NCI-H82 treated with DMSO at 0.1 percent for 48 hours (cell line): ENCODE measurements at regions not wholly inside any gene's neighbourhood (a gene's known extent, or its start where the extent isn't known, plus 50 kb on each side); places are given as distances from the start of the nearest gene placed in this dataset.

ENCODE experiments used
- DNase-seq: peaks from one replicate; lab custom pipeline; 2025; ENCODE audit not compliant: unreplicated experiment; lab: John Stamatoyannopoulos, UW

GRCh38 chr9:87115785-87116184 is 168.5 kb upstream of the GAS1 start:
- no peak for DNase-seq

- no peak for DNase-seq
These were observed 169.2 kb upstream of the GAS1 start for GRCh38 chr9:87116492-87116891.

- no peak for DNase-seq
These were observed 171.3 kb upstream of the GAS1 start for GRCh38 chr9:87118594-87118993.

GRCh38 chr9:87119328-87119881 is 172.1 kb upstream of the GAS1 start:
- no peak for DNase-seq

GRCh38 chr9:87120610-87121009 is 173.3 kb upstream of the GAS1 start:
- no peak for DNase-seq

GRCh38 chr9:87122947-87123685 is 175.8 kb upstream of the GAS1 start:
- DNase-seq = no peak

- DNase-seq = no peak
These were observed 176.5 kb upstream of the GAS1 start for GRCh38 chr9:87123830-87124229.

- no peak for DNase-seq
These were observed 178.5 kb upstream of the GAS1 start for GRCh38 chr9:87125819-87126218.

- DNase-seq = no peak
These were observed 180.2 kb upstream of the GAS1 start for GRCh38 chr9:87127543-87127942.

- no peak for DNase-seq
These were observed 180.8 kb upstream of the GAS1 start for GRCh38 chr9:87127978-87128614.

- no peak for DNase-seq
These were observed 181.7 kb upstream of the GAS1 start for GRCh38 chr9:87128844-87129493.

- DNase-seq = no peak
These were observed 187.8 kb upstream of the GAS1 start for GRCh38 chr9:87135074-87135473.

GRCh38 chr9:87137718-87138117 is 190.4 kb upstream of the GAS1 start:
- DNase-seq = no peak

GRCh38 chr9:87138128-87139040 is 191.1 kb upstream of the GAS1 start:
- no peak for DNase-seq

- DNase-seq = no peak
These were observed 191.9 kb upstream of the GAS1 start for GRCh38 chr9:87139099-87139730.

GRCh38 chr9:87140142-87140541 is 192.8 kb upstream of the GAS1 start:
- no peak for DNase-seq

- DNase-seq = no peak
These were observed 193.4 kb upstream of the GAS1 start for GRCh38 chr9:87140605-87141109.

- DNase-seq = no peak
These were observed 193.8 kb upstream of the GAS1 start for GRCh38 chr9:87141124-87141523.

- DNase-seq = no peak
These were observed 199.6 kb upstream of the GAS1 start for GRCh38 chr9:87146933-87147332.

- DNase-seq = no peak
These were observed 200.5 kb upstream of the GAS1 start for GRCh38 chr9:87147839-87148238.
